Choroid plexus epithelial cell (primary cell): ENCODE measurements at regions not wholly inside any gene's neighbourhood (a gene's known extent, or its start where the extent isn't known, plus 50 kb on each side); places are given as distances from the start of the nearest gene placed in this dataset.

Experiments used
- DNase-seq: peaks from one replicate; pipeline ENCODE4 v3.0.0-alpha.2; 2010; ENCODE audit warnings: low read depth
- H3K4me3 ChIP-seq: 2 replicates; pipeline ENCODE4 v1.5.1; 2011; ENCODE audit warnings: low read depth, mild to moderate bottlenecking, control low read depth, low read length, moderate library complexity
- TF ChIP-seq, protein P1 (sequence below): conservative IDR thresholded peaks from 2 replicates; pipeline ENCODE4 v1.5.1; 2011; ENCODE audit warnings: low read depth, mild to moderate bottlenecking, control low read depth, inconsistent platforms, low read length, moderate library complexity

DNA sequence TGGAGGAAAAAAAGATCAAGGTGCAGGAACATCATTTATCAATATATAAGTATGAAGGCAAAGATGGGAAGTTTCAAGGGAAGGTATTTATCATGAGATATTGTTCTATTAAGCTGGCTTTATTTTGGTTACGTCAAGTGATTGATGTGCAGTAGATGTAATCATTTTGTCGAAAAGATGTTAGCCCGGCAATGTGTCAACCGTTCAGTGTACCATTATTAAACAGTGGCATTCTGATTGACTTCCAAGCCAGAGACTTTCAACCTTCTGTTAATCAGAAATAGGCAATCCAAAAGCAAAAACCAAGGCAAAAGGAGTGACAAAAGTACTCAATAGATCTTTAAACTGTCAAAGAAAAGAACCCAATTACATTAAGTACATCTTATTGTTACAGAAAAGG is 1340.3 kb upstream of the GOT2 start:
- no peak overlapping the region for H3K4me3 ChIP-seq
- TF ChIP-seq, protein P1, sequence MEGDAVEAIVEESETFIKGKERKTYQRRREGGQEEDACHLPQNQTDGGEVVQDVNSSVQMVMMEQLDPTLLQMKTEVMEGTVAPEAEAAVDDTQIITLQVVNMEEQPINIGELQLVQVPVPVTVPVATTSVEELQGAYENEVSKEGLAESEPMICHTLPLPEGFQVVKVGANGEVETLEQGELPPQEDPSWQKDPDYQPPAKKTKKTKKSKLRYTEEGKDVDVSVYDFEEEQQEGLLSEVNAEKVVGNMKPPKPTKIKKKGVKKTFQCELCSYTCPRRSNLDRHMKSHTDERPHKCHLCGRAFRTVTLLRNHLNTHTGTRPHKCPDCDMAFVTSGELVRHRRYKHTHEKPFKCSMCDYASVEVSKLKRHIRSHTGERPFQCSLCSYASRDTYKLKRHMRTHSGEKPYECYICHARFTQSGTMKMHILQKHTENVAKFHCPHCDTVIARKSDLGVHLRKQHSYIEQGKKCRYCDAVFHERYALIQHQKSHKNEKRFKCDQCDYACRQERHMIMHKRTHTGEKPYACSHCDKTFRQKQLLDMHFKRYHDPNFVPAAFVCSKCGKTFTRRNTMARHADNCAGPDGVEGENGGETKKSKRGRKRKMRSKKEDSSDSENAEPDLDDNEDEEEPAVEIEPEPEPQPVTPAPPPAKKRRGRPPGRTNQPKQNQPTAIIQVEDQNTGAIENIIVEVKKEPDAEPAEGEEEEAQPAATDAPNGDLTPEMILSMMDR, result no peak
- no peak for DNase-seq

DNA sequence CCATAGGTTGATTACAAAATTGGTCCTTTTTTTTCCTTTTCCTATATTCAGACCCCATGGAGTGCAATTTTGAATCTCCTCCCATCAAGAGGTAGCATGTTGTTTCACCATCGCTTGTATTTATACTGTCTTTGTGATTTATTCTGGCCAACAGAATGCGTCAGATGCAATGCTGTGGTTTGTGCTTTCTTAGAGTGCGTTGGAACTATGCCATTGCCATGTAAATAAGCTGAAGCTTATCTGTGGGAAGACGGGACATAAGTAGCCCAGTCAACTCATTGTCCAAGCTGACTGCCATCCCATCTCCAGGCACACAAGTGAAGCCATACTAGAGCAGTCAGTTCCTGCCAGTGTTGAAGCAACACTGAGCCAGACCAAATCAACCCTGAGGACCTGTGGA is 1339.3 kb upstream of the GOT2 start:
- TF ChIP-seq, protein P1, result no peak
- no peak for DNase-seq
- no peak overlapping the region for H3K4me3 ChIP-seq

DNA sequence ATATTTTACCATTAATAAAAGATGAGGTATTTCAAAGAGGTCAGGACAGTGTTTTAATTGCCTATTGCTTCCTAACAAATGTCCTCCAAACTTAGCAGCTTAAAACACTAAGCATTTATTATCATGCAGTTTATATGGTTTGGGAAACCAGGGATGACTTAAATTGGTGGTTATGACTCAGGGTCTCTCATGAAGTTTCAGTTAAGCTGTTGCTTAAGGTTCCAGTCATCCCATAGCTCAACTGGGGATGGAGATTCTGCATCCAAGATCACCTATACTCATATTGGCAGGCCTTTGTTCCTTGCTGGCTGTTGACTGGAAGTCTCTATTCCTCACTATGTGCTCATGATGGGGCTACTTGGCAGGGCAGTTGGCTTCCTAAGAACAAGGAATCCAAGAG is 1329.9 kb upstream of the GOT2 start:
- TF ChIP-seq, protein P1, result no peak
- H3K4me3 ChIP-seq, result no peak overlapping the region
- DNase-seq, result no peak

DNA sequence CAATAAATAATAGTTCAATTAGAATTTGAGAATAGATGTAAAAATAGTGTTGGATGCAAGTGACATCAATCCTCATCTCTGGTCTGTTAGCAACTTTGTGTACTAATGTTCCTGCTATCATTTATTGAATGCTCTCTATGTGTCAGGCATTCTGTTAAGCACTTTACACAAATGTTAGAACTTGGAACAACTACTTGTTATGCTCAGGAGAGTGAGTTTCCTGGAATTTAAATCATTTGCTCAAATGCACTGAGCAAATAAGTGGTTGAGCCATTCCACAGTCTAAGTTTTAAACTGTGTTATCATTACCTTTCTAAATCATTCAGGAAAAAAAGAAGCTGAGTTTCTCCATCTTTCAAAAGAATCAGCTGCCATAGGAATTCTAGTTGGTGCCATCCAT is 1327.3 kb upstream of the GOT2 start:
- no peak for DNase-seq
- TF ChIP-seq, protein P1, result no peak
- H3K4me3 ChIP-seq, result no peak overlapping the region

DNA sequence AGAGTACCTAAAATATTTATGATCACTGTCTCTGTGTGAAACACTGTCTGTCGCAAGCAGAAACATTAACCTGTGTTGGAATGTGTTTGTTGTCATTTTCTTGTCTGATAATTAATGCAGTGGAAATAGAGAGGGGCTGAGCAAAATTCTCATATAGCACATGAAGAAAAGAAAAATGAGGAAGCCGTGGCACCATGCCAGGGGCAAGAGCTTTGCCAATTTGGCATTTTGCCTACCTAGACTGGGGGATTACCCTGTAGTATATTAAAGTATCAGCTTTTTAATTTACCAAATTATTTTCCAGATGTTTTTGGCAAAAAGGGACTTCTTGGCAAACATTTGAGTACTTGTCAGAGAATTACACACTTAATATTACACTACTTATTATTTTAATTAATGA is 1326.6 kb upstream of the GOT2 start:
- TF ChIP-seq, protein P1, result no peak
- no peak for DNase-seq
- H3K4me3 ChIP-seq, result no peak overlapping the region

DNA sequence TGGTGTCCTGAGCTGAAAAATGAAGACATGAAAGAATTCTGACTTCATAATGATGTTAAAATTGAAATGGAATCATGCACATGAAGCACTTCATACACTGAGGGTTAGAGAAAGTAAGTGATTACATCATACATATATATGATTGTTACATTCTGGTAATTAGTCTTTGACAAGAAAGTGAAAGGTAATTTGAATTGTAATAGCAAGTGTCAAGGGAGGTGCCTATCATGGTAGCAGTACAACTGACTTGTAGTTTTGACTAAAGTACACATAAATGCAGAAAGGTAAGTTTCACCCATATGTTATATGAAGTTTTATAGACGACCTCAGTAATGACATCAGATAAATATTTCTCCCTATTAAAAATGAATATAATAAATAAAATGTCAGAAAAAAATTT is 1325.0 kb upstream of the GOT2 start:
- H3K4me3 ChIP-seq, result no peak overlapping the region
- TF ChIP-seq, protein P1, result no peak
- DNase-seq, result no peak

DNA sequence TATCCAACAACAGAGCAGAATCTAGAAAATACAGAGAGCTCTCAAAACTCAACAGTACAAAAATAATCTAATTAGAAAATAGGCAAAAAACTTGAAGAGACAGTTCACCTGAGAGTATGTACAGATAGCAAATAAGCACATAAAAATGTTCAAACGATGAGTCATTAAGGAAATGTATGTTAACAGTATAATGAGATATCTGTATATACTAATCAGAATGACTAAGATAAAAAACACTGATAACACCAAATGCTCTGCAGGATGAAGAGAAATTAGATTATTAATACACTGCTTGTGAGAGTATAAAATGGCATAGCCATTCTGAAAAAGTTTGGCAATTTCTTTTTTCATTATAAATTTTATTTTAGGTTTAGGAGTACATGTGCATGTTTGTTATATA is 1307.6 kb upstream of the GOT2 start:
- no peak overlapping the region for H3K4me3 ChIP-seq
- TF ChIP-seq, protein P1, result no peak
- DNase-seq, result no peak
